AG08395 (cell line): ENCODE measurements at regions not wholly inside any gene's neighbourhood (a gene's known extent, or its start where the extent isn't known, plus 50 kb on each side); places are given as distances from the start of the nearest gene placed in this dataset.
"Not testable (repeated sequence)": the region's sequence is repeated elsewhere in the genome, so short reads cannot be mapped to it uniquely, and the experiment has no call there.

Experiments
- DNase-seq: peaks from one replicate; pipeline ENCODE4 v3.0.0; 2012; ENCODE audit warnings: mixed read lengths, low spot score

- DNase-seq = not testable (repeated sequence)
Observed at GRCh38 chr1:120941066-120941465, 51.5 kb downstream of the PPIAL4A start.

DNA sequence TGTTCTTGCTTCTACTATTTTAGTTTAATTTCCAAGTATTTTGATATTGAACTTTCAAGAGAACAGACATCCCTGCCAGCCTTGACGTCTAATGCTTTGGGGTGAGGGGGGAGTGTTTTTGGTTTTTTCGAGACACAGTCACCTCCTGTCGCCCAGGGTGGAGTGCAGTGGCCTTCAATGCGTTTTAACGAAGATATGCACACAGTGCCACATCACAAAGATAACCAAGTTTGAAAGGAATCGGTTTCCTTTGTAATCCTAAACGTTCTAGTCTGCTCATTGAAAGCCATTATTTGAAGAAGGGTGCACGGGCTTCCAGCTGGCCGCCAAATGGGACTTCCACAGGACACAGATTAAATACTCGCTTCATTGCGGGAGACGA is 52.3 kb downstream of the PPIAL4A start:
- DNase-seq = not testable (repeated sequence)

DNA sequence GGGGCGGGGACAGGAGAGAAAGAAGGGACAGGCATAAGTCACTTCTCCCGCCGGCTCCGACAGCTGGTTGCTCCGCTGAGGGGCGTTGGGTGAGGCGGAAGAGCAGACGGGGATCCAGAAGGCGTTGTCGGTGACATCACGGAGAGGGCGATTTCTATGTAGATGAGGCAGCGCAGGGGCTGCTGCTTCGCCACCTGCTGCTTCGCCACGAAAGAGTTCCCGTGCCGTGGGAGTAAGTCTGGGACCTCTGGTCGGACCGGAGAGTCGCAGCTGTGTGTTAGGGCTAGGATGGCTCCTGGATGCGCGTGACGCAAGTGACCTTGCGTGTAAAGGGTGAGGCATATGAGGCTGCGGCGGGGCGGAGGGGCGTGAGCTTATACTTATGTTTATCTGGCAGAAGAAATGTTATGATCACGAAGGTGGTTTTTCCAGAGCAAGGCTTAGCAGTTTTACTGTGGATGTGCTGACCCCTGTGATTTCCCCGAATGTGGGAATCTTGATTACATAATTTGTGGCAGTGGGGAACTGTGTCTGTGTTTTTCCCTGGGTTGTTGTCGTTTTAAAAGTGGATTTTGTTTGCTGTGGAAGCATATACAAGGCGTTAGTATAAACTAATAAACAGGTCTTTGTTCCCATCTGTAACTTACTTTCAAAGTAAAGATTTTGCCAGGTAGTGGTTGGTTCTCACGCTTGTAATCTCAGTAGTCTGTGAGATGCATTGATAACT is 52.8 kb downstream of the PPIAL4A start:
- peak; percentile 2 for DNase-seq

- DNase-seq = not testable (repeated sequence)
Observed at GRCh38 chr1:120942945-120943319, 53.4 kb downstream of the PPIAL4A start.

DNA sequence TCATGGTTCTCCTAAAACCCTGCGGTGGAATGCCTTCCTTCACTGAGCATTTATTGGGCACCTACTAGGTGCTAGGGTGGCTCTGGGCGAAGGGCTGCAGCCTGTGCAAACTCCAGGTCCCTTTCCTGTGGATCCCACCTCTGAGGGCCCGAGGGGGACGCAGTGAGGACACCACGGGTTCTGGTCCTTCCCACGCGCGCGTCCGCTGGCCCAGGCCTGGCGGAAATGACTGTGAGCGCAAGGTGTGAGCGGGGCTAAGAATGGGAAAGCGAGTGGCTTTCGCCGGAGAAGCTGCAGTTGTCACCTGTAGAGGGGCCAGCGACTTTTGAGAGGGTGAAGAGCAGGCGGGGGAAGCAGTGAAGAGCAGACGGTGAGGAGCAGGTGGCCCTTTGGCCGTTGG is 55.1 kb downstream of the PPIAL4A start:
- DNase-seq = not testable (repeated sequence)

DNA sequence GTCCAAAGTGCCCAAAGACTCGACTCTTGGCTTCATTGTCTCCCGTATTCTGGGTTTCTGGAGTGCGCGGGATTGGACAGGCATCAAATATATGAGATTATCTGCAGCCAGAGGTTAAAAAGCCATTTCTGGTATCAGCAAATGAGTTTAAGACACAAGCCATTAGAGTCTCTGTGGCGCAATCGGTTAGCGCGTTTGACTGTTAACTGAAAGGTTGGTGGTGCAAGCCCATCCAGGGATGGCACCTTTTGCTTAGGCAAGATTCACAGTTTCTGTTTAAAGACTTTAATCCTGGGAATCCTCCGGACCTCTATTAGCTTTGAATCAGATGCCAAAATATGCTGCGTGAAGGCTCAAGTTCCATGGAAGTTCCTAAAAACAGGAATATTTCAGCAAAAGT is 55.6 kb downstream of the PPIAL4A start:
- DNase-seq = not testable (repeated sequence)

GRCh38 chr1:120947114-120947513 is 57.5 kb downstream of the PPIAL4A start:
- DNase-seq = not testable (repeated sequence)

GRCh38 chr1:120949724-120950123 is 60.2 kb downstream of the PPIAL4A start:
- DNase-seq = not testable (repeated sequence)

- not testable (repeated sequence) for DNase-seq
Observed at GRCh38 chr1:120950633-120951032, 61.1 kb downstream of the PPIAL4A start.

DNA sequence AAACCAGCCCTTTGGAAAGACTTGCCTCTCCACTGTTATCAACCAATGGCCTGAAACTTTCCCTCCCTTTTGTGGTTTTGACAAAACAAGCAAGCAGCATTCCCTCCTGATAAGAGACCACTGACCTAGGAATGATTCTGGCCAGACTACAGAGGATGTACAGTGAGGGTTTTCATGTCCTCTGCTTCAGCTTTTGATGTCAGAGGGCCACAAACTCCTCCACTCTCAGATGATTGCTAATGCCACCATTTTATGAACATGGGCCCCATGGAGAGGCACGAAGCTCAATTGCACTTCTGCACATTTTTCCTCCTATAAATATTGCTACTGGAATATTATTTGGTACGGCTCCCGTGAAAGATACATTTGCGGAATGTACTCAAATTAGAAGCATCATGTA is 61.5 kb downstream of the PPIAL4A start:
- not testable (repeated sequence) for DNase-seq

GRCh38 chr1:120952207-120952870 is 62.8 kb downstream of the PPIAL4A start:
- not testable (repeated sequence) for DNase-seq

DNA sequence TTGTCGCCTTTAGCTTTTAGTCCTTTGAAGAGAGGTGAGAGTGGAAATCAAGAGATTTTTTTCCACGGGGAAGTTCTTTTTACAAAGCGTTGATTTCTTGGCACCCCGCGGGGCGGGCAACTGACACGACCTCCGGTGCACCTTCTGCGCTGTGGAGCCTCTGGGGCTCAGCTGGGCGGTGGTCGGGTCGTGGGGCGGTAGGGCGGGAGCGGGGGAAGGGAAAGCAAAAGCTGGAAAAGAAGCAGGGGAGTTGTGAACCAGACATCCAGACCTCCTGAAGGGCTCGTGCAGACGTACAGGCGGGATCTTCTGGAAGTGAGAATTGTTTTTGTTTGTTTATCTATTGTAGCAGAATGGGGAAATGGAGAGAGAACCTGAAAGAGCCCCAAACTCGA is 63.3 kb downstream of the PPIAL4A start:
- DNase-seq = not testable (repeated sequence)

- no peak for DNase-seq
Observed at GRCh38 chr1:120954736-120955135, 65.2 kb downstream of the PPIAL4A start.

GRCh38 chr1:120955961-120956360 is 66.4 kb downstream of the PPIAL4A start:
- not testable (repeated sequence) for DNase-seq

GRCh38 chr1:120966018-120966417 is 76.4 kb downstream of the PPIAL4A start:
- not testable (repeated sequence) for DNase-seq

- DNase-seq = not testable (repeated sequence)
Observed at GRCh38 chr1:120972863-120973262, 83.3 kb downstream of the PPIAL4A start.

- DNase-seq = not testable (repeated sequence)
Observed at GRCh38 chr1:120973836-120974235, 84.3 kb downstream of the PPIAL4A start.

DNA sequence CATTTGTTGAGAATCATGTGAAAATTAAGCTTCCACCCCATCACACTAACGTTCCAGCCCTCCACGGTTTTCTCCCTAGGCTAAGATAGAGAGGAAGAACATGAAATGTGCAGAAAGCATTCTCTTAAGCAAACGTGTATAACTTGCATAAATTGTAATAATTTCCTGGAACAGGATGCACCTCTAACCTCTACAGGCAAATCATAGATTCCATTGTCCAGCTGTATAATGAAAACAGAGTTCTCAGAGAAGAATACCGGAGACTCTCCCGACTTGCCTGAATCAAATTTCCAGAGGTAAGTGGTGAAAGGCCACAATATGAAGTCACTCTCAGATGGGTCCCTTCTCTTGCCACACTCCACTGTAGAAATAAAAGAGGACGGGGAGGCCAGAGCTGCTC is 87.7 kb downstream of the PPIAL4A start:
- DNase-seq = not testable (repeated sequence)

DNA sequence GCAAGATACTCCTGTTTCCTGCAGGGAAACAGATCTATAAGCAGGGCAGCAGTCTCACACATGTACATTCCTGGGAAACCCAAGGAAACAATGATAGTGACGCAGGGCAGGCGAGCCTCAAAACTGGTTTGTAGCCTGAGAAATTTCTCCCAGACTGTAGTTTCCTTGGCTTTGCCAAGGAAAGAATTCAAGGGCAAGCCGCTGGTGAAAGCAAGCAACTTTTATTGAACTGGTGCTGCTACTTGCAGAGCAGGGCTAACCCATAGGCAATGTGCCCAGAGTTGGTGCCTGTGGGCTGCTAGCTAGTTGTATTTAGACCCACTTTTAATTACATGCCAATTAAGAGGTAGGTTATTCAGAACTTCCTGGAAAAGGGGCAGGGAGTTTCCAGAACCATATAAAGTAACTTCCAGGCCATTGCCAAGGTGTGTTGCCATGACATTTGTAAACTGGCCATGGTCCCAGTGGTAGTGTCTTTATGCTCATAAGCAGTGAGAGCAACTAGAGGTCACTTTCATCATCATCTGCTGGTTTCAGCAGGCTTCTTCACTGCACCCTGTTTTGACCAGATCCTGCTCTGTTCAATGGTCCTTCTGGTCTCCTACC is 92.0 kb downstream of the PPIAL4A start:
- not testable (repeated sequence) for DNase-seq

DNA sequence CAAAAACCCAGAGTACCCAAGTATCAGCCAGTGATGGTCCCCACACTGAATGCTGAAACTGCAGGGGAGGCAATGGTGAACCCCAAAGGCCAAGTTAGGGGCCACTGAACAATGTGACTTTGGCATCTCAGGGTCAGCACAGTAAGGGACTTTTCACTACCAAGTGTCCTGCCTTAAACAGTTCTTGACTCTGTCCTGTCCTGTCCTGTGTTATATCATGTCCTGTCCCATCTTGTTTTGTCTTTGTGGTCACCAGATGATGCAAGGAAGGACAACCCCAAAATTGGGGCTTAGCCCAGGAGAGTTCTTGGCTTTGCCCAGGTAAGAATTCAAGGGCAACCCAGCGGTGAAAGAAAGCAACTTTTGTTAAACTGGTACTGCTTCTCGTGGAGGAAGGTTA is 105.0 kb downstream of the PPIAL4A start:
- not testable (repeated sequence) for DNase-seq

- DNase-seq = not testable (repeated sequence)
Observed at GRCh38 chr1:120995025-120995424, 105.5 kb downstream of the PPIAL4A start.

GRCh38 chr1:121001090-121001726 is 111.6 kb downstream of the PPIAL4A start:
- DNase-seq = not testable (repeated sequence)

DNA sequence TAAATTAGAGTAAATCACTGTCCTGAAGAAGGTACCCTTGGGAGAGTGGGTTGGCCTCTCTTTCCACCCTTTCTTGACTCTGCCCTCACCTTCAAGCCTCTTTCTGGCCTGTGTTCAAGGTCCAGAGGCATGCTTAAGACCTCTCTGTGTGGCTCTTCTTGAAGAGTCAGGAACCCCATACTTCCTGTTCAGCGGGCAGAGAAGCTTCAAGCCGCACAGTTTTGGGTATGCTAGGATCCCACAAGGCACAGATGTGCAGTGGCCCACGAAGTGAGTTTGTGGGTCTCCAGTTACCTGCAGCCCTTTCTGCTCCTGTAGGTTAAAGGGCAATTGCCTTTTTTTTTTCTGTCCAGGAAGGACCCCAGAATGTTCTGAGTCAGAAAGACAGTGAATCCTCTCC is 113.7 kb downstream of the PPIAL4A start:
- not testable (repeated sequence) for DNase-seq
